T-helper 2 cell treated with Interferon-gamma antibody and Interleukin-4, amounts not matched to agents 100 ng/mL and 5 ng/mL, for 36 hours (primary cell): ENCODE measurements at regions not wholly inside any gene's neighbourhood (a gene's known extent, or its start where the extent isn't known, plus 50 kb on each side); places are given as distances from the start of the nearest gene placed in this dataset.

Experiments used
- intact Hi-C: fragments of 100-400 bp; cut with micrococcal nuclease; formaldehyde crosslinking; loops from one replicate; pipeline ENCODE4 v1.15.1; 2023

- intact Hi-C loops = no loop called here
These were observed 91.4 kb downstream of the EDN1 start for GRCh38 chr6:12381587-12381986.

GRCh38 chr6:12383448-12383847, 93.3 kb downstream of the EDN1 start:
- intact Hi-C loops = no loop called here

GRCh38 chr6:12384357-12384912, 94.3 kb downstream of the EDN1 start:
- intact Hi-C loops = no loop called here

- intact Hi-C loops = no loop called here
These were observed 95.2 kb downstream of the EDN1 start for GRCh38 chr6:12385316-12385715.

- intact Hi-C loops = no loop called here
These were observed 96.7 kb downstream of the EDN1 start for GRCh38 chr6:12386816-12387215.

- intact Hi-C loops = no loop called here
These were observed 101.3 kb downstream of the EDN1 start for GRCh38 chr6:12391472-12391871.

GRCh38 chr6:12392490-12392889, 102.3 kb downstream of the EDN1 start:
- intact Hi-C loops = no loop called here

GRCh38 chr6:12393100-12393499, 102.9 kb downstream of the EDN1 start:
- intact Hi-C loops = no loop called here

GRCh38 chr6:12394170-12394569, 104.0 kb downstream of the EDN1 start:
- intact Hi-C loops = no loop called here

- intact Hi-C loops = no loop called here
These were observed 105.7 kb downstream of the EDN1 start for GRCh38 chr6:12395898-12396297.

- intact Hi-C loops = no loop called here
These were observed 111.0 kb downstream of the EDN1 start for GRCh38 chr6:12401200-12401599.

GRCh38 chr6:12403201-12403826, 113.2 kb downstream of the EDN1 start:
- intact Hi-C loops = no loop called here

GRCh38 chr6:12403947-12404647, 113.9 kb downstream of the EDN1 start:
- intact Hi-C loops = no loop called here

GRCh38 chr6:12404651-12405050, 114.5 kb downstream of the EDN1 start:
- intact Hi-C loops = no loop called here

- intact Hi-C loops = no loop called here
These were observed 118.6 kb downstream of the EDN1 start for GRCh38 chr6:12408752-12409151.

- intact Hi-C loops = no loop called here
These were observed 120.8 kb downstream of the EDN1 start for GRCh38 chr6:12410946-12411345.

- intact Hi-C loops = no loop called here
These were observed 124.0 kb downstream of the EDN1 start for GRCh38 chr6:12414096-12414675.

- intact Hi-C loops = no loop called here
These were observed 125.9 kb downstream of the EDN1 start for GRCh38 chr6:12415980-12416598.

- intact Hi-C loops = no loop called here
These were observed 127.0 kb downstream of the EDN1 start for GRCh38 chr6:12417191-12417590.

GRCh38 chr6:12418946-12419345, 128.8 kb downstream of the EDN1 start:
- intact Hi-C loops = no loop called here

GRCh38 chr6:12419631-12420272, 129.6 kb downstream of the EDN1 start:
- intact Hi-C loops = no loop called here

GRCh38 chr6:12420626-12421025, 130.5 kb downstream of the EDN1 start:
- intact Hi-C loops = no loop called here
